H9 (cell line): ENCODE measurements at regions not wholly inside any gene's neighbourhood (a gene's known extent, or its start where the extent isn't known, plus 50 kb on each side); places are given as distances from the start of the nearest gene placed in this dataset.

Experiments used
- DNase-seq: peaks from one replicate; pipeline ENCODE4 v3.0.0-alpha.2; 2017
- H2AFZ ChIP-seq: one replicate; pipeline ENCODE4 v1.6.1; 2013; ENCODE audit warnings: mild to moderate bottlenecking, low read length, control low read depth, moderate library complexity
- H2AK5ac ChIP-seq: 2 replicates; pipeline ENCODE4 v1.6.1; 2013; ENCODE audit warnings: low read length, control low read depth, mixed read lengths; ENCODE audit not compliant: insufficient read length
- H2BK120ac ChIP-seq: one replicate; pipeline ENCODE4 v1.6.1; 2013; ENCODE audit warnings: low read depth, mild to moderate bottlenecking, low read length, control low read depth, inconsistent platforms; ENCODE audit not compliant: poor library complexity, severe bottlenecking
- H2BK12ac ChIP-seq: 2 replicates; pipeline ENCODE4 v1.6.1; 2013; ENCODE audit warnings: low read length, control low read depth, mixed read lengths, low read depth; ENCODE audit not compliant: insufficient read length
- H2BK15ac ChIP-seq: 2 replicates; pipeline ENCODE4 v1.6.1; 2013; ENCODE audit warnings: low read depth, low read length, control low read depth
- H2BK20ac ChIP-seq: one replicate; pipeline ENCODE4 v1.6.1; 2013; ENCODE audit warnings: low read depth, mild to moderate bottlenecking, low read length, control low read depth, inconsistent platforms; ENCODE audit not compliant: poor library complexity, severe bottlenecking
- H2BK5ac ChIP-seq: 2 replicates; pipeline ENCODE4 v1.6.1; 2013; ENCODE audit warnings: low read length, control low read depth, mixed read lengths; ENCODE audit not compliant: insufficient read length
- H3K14ac ChIP-seq: 2 replicates; pipeline ENCODE4 v1.6.1; 2013; ENCODE audit warnings: low read length, control low read depth; ENCODE audit not compliant: insufficient read depth
- H3K18ac ChIP-seq: 2 replicates; pipeline ENCODE4 v1.6.1; 2013; ENCODE audit warnings: low read depth, mild to moderate bottlenecking, mixed read lengths, low read length, control low read depth; ENCODE audit not compliant: insufficient read length
- H3K23ac ChIP-seq: 2 replicates; pipeline ENCODE4 v1.6.1; 2013; ENCODE audit warnings: low read length, control low read depth, mixed read lengths, low read depth; ENCODE audit not compliant: insufficient read length
- H3K23me2 ChIP-seq: 2 replicates; pipeline ENCODE4 v1.6.1; 2013; ENCODE audit warnings: low read depth, mild to moderate bottlenecking, mixed read lengths, low read length, control low read depth; ENCODE audit not compliant: insufficient read length, poor library complexity, severe bottlenecking
- H3K27ac ChIP-seq: 2 replicates; pipeline ENCODE4 v1.5.1; 2013; ENCODE audit warnings: low read length, control low read depth, mixed read lengths, low read depth; ENCODE audit not compliant: insufficient read length
- H3K27me3 ChIP-seq: 2 replicates; pipeline ENCODE4 v1.6.1; 2013; ENCODE audit warnings: low read length, control low read depth, inconsistent platforms; ENCODE audit not compliant: insufficient read depth
- H3K4ac ChIP-seq: 2 replicates; pipeline ENCODE4 v1.6.1; 2013; ENCODE audit warnings: low read depth, mild to moderate bottlenecking, control low read depth, inconsistent platforms, low read length, moderate library complexity
- H3K4me1 ChIP-seq: 2 replicates; pipeline ENCODE4 v1.6.1; 2013; ENCODE audit warnings: low read length, control low read depth, inconsistent platforms; ENCODE audit not compliant: insufficient read depth
- H3K4me2 ChIP-seq: 2 replicates; pipeline ENCODE4 v1.6.1; 2013; ENCODE audit warnings: low read length, control low read depth, mixed read lengths; ENCODE audit not compliant: insufficient read length, insufficient read depth
- H3K56ac ChIP-seq: 2 replicates; pipeline ENCODE4 v1.6.1; 2013; ENCODE audit warnings: low read depth, mild to moderate bottlenecking, mixed read lengths, low read length, control low read depth; ENCODE audit not compliant: insufficient read length
- H3K79me1 ChIP-seq: 2 replicates; pipeline ENCODE4 v1.6.1; 2013; ENCODE audit warnings: low read depth, mild to moderate bottlenecking, moderate library complexity, low read length, control low read depth, inconsistent platforms; ENCODE audit not compliant: insufficient read depth, poor library complexity, severe bottlenecking
- H3K79me2 ChIP-seq: 2 replicates; pipeline ENCODE4 v1.6.1; 2013; ENCODE audit warnings: low read length, control low read depth, inconsistent platforms; ENCODE audit not compliant: insufficient read depth
- H3K9ac ChIP-seq: 2 replicates; pipeline ENCODE4 v1.6.1; 2013; ENCODE audit warnings: low read length, control low read depth, mixed read lengths; ENCODE audit not compliant: insufficient read length; ENCODE audit errors: extremely low read depth
- H3K9me3 ChIP-seq: one replicate; pipeline ENCODE4 v1.6.1; 2013; ENCODE audit warnings: low read depth, low read length, inconsistent platforms; ENCODE audit not compliant: control insufficient read depth
- H3T11ph ChIP-seq: one replicate; pipeline ENCODE4 v1.6.1; 2013; ENCODE audit warnings: mild to moderate bottlenecking, low read length, control low read depth, inconsistent platforms
- H4K20me1 ChIP-seq: one replicate; pipeline ENCODE4 v1.6.1; 2013; ENCODE audit not compliant: control insufficient read depth, insufficient read length, insufficient read depth
- H4K5ac ChIP-seq: 2 replicates; pipeline ENCODE4 v1.6.1; 2013; ENCODE audit warnings: low read depth, mild to moderate bottlenecking, mixed read lengths, low read length, control low read depth; ENCODE audit not compliant: insufficient read length
- H4K8ac ChIP-seq: replicated peaks from 2 replicates; pipeline ENCODE4 v1.6.1; 2013; ENCODE audit warnings: low read length, control low read depth, mixed read lengths, low read depth; ENCODE audit not compliant: insufficient read length
- H4K91ac ChIP-seq: 2 replicates; pipeline ENCODE4 v1.6.1; 2013; ENCODE audit warnings: low read depth, mild to moderate bottlenecking, moderate library complexity, mixed read lengths, low read length, control low read depth; ENCODE audit not compliant: insufficient read length
- H3K27ac Mint-ChIP-seq, 3 experiments: 2 replicates in 2 of 3; 3 replicates in 1 of 3; pipeline ENCODE4 v1.8.0; 2020 to 2021; ENCODE audit warnings: mixed read lengths in 3 of 3, mild to moderate bottlenecking in 1 of 3, moderate library complexity in 1 of 3
- H3K27me3 Mint-ChIP-seq: 2 replicates; pipeline ENCODE4 v1.8.0; 2021; ENCODE audit warnings: low read depth, mild to moderate bottlenecking, moderate library complexity, mixed read lengths
- H3K36me3 Mint-ChIP-seq, 3 experiments: 2 replicates in 2 of 3; 3 replicates in 1 of 3; pipeline ENCODE4 v1.8.0; 2020 to 2021; ENCODE audit warnings: low read depth in 3 of 3, mixed read lengths in 3 of 3; ENCODE audit not compliant: insufficient read depth in 1 of 3
- H3K4me1 Mint-ChIP-seq, 2 experiments: 2 replicates each; pipeline ENCODE4 v1.8.0; 2020; ENCODE audit warnings: mixed read lengths in 2 of 2
- H3K4me3 Mint-ChIP-seq, 2 experiments: 2 replicates in 1 of 2; 3 replicates in 1 of 2; pipeline ENCODE4 v1.8.0; 2020 to 2021; ENCODE audit warnings: mild to moderate bottlenecking in 2 of 2, mixed read lengths in 2 of 2, moderate library complexity in 1 of 2
- H3K9me3 Mint-ChIP-seq, 2 experiments: 2 replicates in 1 of 2; 3 replicates in 1 of 2; pipeline ENCODE4 v1.8.0; 2020; ENCODE audit warnings: mild to moderate bottlenecking in 2 of 2, mixed read lengths in 2 of 2, moderate library complexity in 1 of 2
- WGBS: extraction: QIAGEN DNeasy Blood & Tissue Kit; methylation state at CpG from one replicate; pipeline ENCODE4 v1.1.7; 2013; ENCODE audit warnings: missing lambda C conversion rate, low lambda C conversion rate, mixed read lengths; ENCODE audit not compliant: insufficient read length; ENCODE audit errors: extremely low coverage; 5-methylcytosine and 5-hydroxymethylcytosine counted together
- TF ChIP-seq, protein P1 (sequence below): fragments of 200-600 bp; sonication (generic); conservative IDR thresholded peaks from 3 replicates; pipeline ENCODE4 v1.8.0; 2021; ENCODE audit warnings: antibody characterized with exemption, mild to moderate bottlenecking

- no peak overlapping the region for H2BK20ac ChIP-seq
- no peak overlapping the region for H4K5ac ChIP-seq
- H3K56ac ChIP-seq = no peak overlapping the region
- H2AFZ ChIP-seq = no peak overlapping the region
- H3K79me1 ChIP-seq = no peaks in the 10 kb centered on the region
- Mint-ChIP-seq H3K27ac (no peak overlapping the region), H3K4me1 (peaks cover 7% of the 10 kb centered on the region in 2 experiments), H3K27me3 (peaks cover 2% of the 10 kb centered on the region; the same call in 1 of the 2 replicates), H3K9me3 (peaks cover 3 to 4% of the 10 kb centered on the region in 2 experiments; a peak in 3 of 5 replicates), H3K4me3 (no peak overlapping the region), H3K36me3 (peaks cover 0 to 4% (median 4%) of the 10 kb centered on the region in 3 experiments; a peak in 4 of 7 replicates)
- no peak overlapping the region for H2BK120ac ChIP-seq
- no peak overlapping the region for H3K4ac ChIP-seq
- no peak overlapping the region for H2AK5ac ChIP-seq
- no peak overlapping the region for H3K14ac ChIP-seq
- no peaks in the 10 kb centered on the region for H4K20me1 ChIP-seq
- no CpG with 5 or more reads among the region's 1 CpG for WGBS
- no peak overlapping the region for H2BK15ac ChIP-seq
- no peak overlapping the region for H3T11ph ChIP-seq
- H3K23ac ChIP-seq = no peak overlapping the region
- no peak overlapping the region for H4K8ac ChIP-seq
- H3K9me3 ChIP-seq = no peaks in the 10 kb centered on the region
- H3K27me3 ChIP-seq = no peaks in the 10 kb centered on the region
- TF ChIP-seq, protein P1, sequence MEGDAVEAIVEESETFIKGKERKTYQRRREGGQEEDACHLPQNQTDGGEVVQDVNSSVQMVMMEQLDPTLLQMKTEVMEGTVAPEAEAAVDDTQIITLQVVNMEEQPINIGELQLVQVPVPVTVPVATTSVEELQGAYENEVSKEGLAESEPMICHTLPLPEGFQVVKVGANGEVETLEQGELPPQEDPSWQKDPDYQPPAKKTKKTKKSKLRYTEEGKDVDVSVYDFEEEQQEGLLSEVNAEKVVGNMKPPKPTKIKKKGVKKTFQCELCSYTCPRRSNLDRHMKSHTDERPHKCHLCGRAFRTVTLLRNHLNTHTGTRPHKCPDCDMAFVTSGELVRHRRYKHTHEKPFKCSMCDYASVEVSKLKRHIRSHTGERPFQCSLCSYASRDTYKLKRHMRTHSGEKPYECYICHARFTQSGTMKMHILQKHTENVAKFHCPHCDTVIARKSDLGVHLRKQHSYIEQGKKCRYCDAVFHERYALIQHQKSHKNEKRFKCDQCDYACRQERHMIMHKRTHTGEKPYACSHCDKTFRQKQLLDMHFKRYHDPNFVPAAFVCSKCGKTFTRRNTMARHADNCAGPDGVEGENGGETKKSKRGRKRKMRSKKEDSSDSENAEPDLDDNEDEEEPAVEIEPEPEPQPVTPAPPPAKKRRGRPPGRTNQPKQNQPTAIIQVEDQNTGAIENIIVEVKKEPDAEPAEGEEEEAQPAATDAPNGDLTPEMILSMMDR = no peak
- no peaks in the 10 kb centered on the region for H3K23me2 ChIP-seq
- H3K27ac ChIP-seq = no peak overlapping the region
- no peak overlapping the region for H2BK12ac ChIP-seq
- no peaks in the 10 kb centered on the region for H3K4me1 ChIP-seq
- no peaks in the 10 kb centered on the region for H3K79me2 ChIP-seq
- no peak overlapping the region for H3K9ac ChIP-seq
- no peak overlapping the region for H2BK5ac ChIP-seq
- H4K91ac ChIP-seq = no peak overlapping the region
- DNase-seq = no peak
- H3K18ac ChIP-seq = no peak overlapping the region
- no peak overlapping the region for H3K4me2 ChIP-seq
Measured at GRCh38 chr4:137739391-137739790, 207.1 kb upstream of the PCDH18 start.
